Stimulated activated CD8-positive, alpha-beta memory T cell treated with anti-CD3 and anti-CD28 coated beads, Interleukin-7, amount 100 ng/mL, for 48 hours (primary cell): ENCODE measurements at regions not wholly inside any gene's neighbourhood (a gene's known extent, or its start where the extent isn't known, plus 50 kb on each side); places are given as distances from the start of the nearest gene placed in this dataset.
"Not testable (repeated sequence)": the region's sequence is repeated elsewhere in the genome, so short reads cannot be mapped to it uniquely, and the experiment has no call there.

Experiments
- DNase-seq, 2 donors: peaks; one replicate each; pipeline ENCODE4 v3.0.0-alpha.2; 2020; ENCODE audit warnings: low read depth in 1 of 2; ENCODE audit errors: extremely low read depth in 1 of 2

DNA sequence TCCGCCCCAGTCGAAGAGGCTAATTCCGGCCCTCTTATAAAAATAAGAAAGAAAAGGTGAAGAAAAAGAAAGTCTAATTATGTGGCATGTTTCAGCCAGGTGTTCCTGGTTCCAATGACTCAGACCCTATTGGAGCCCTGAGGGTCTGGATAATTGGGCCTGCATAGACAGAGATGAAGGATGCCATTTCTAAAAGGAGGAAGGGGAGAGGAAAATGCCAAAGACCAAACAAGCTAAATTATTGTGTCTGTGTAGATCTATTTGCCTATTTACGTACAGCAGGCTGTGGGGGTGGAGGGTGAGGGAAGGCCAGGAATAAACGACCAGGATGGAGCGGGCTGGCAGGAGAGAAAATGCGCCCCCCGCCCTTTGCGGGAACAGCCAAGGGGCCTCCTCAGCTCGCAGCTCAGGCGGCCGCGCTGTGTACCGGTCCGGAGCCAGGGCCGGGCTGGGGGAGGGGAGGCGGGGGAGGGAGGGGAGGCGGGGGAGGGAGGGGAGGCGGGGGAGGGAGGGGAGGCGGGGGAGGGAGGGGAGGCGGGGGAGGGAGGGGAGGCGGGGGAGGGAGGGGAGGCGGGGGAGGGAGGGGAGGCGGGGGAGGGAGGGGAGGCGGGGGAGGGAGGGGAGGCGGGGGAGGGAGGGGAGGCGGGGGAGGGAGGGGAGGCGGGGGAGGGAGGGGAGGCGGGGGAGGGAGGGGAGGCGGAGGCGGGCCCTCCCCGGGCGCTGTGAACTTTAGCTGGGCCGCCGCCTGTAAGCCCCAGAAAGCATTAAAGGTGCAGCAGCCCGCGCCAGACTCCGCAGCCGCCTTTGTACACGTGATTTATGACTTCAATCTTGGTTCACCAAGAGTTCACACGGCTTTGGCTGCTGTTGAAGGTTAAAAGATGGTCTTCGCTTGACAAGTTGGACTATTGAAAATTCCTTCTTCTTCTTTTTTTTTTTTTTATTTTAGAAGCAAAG, 113.0 kb upstream of the FOXD4L5 start:
- not testable (repeated sequence) for DNase-seq

GRCh38 chr9:65397226-65397625, 112.2 kb upstream of the FOXD4L5 start:
- DNase-seq: not testable (repeated sequence)

GRCh38 chr9:65396601-65397000, 111.6 kb upstream of the FOXD4L5 start:
- not testable (repeated sequence) for DNase-seq

DNA sequence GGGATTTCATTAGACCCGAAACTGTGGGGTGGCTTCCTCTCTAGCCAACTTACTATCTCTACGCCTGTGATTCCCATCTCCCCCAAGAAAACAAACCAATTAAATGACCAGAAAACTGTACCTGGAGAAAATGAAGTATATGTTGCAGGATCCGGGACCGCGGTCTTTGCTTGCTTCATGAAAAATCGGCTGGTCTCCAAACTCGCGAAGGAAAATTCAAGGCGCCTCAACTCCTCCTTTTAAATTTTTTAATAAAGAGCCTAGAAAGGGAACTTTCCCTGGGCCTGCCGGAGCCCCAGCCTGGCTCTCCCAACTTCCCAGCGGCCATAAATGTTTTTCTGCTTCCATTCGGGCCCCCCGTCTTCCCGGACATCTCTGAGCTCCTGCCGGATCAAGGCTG, 110.8 kb upstream of the FOXD4L5 start:
- DNase-seq: not testable (repeated sequence)

DNA sequence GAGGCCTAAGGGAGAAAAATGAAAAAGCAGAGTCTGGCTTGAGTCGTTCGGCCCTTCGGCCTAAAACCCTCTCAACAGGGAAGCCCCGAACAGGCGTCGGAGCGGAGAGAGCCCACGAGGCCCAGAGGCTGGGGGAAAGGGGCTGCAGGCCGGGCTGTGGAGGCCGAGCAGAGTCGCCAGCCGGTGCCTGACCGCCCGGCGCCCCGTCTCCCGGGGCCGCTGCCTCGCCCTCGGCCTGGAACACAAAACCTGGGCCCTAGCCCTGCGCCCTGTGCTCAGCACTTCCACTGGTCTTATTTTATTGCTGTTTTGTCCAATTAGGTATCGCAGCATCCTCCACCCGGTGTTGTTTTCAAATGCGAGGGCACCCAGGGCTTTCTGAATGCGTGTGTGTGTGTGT, 110.1 kb upstream of the FOXD4L5 start:
- DNase-seq: not testable (repeated sequence)

DNA sequence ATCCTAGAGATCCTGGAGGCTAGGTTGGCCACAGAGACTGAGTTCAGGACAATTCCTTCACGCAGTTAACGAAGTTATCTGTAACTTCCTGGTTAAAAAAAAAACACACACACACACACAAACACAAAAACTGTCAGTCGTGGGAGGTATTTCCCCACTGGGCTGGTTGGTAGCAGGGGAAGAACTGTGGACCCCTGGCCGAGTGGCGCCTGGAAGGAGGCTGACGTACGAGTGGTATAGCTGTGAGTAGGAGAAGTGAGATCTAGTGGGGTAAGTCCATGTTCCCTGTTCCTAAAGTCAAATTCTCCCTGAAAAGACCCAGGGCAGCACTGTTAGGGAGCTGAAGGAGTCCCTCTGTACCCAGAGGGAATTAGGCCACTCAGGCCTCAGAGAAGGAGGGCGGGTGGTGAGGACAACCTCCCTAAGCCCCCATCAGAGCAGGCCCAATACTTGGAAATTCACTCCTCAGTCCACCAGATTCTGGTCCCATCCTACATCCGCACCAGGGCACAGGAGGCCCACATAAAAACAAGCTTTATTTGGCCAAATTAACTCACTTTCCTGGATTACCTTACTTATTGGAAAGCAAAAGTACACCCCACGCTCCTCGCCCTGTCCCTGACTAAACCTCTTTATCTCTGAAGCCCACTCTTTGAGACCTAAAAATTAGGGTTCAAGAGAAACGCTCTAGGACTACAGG, 108.3 kb upstream of the FOXD4L5 start:
- not testable (repeated sequence) for DNase-seq

- not testable (repeated sequence) for DNase-seq
These were observed 107.6 kb upstream of the FOXD4L5 start for GRCh38 chr9:65392611-65393010.

DNA sequence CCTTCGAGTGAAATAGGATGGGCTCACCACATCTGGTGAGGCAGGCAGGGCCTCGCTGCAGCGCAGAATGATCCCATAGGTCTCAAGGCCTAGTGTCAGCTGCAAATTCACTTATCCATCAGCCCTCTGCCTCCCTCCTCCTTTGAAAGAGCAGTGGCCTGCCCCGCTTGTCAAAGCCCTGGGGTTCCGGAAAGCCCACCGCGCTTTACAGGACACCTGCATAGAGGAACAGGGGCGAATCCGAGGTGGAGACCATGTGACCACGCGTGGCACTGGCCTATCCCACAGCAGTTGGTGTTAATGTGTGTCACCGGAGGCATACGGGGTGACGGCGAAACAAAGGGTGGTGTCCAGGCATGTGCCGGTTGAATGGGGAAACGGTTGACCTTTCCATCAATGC, 104.7 kb upstream of the FOXD4L5 start:
- DNase-seq: not testable (repeated sequence)

- not testable (repeated sequence) for DNase-seq
These were observed 104.2 kb upstream of the FOXD4L5 start for GRCh38 chr9:65389216-65389615.

GRCh38 chr9:65386699-65387098, 101.7 kb upstream of the FOXD4L5 start:
- peak; percentile 46 to 59 for DNase-seq

DNA sequence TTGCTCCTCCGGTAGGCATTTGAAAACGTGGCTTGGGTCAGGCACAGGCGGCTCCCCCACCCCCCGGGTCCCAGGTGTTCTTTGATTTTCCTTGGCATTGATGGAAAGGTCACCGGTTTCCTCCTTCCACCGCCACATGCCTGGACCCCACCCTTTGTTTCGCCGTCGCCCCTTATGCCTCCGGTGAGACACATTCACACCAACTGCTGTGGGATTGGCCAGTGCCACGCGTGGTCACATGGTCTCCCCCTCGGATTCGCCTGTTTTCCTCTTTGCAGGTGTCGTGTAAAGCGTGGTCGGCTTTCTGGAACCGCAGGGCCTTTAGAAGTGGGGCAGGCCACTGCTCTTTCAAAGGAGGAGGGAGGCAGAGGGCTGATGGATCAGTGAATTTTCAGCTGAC, 101.2 kb upstream of the FOXD4L5 start:
- DNase-seq: not testable (repeated sequence)

- not testable (repeated sequence) for DNase-seq
These were observed 100.6 kb upstream of the FOXD4L5 start for GRCh38 chr9:65385655-65386024.

- not testable (repeated sequence) for DNase-seq
These were observed 100.0 kb upstream of the FOXD4L5 start for GRCh38 chr9:65384759-65385654.

DNA sequence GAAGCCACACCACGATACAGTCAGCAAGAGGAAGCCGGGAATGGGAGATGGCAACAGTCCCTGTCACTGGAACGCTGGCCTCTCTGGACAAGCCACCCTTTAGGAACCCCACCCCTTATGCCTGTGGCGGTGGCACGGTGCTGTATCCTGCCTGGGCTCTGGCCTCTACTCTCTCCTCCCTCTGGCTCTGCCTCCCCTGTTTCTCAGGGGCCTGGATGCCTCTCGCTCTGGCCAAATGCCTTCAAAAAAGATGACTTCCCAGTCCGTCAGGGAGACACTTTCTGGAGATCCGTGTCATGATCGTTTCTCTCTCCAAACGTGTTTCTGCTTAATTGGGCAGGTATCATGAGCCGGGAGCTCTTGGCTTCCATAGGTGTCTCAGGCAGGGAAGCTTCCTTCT, 99.1 kb upstream of the FOXD4L5 start:
- not testable (repeated sequence) for DNase-seq

DNA sequence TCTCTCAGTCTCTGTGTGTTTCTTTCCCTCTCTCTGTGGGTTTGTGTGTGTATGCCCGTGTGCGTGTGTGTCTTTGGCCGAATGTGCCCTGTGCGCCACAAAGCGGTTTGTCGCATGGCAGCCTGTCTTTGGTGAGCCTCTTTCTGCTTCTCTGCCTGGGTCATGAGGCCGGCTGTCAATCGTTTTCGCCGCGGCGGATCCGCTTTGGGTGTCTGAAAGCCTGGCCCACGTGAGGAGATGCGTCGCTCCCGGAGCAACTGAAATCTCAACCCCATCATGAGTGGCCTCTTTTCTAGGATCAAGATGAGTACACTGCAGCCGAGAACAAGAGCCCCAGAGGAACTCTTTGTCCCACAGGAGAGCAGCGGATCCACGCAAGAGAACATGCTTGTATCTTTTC, 98.6 kb upstream of the FOXD4L5 start:
- not testable (repeated sequence) for DNase-seq

DNA sequence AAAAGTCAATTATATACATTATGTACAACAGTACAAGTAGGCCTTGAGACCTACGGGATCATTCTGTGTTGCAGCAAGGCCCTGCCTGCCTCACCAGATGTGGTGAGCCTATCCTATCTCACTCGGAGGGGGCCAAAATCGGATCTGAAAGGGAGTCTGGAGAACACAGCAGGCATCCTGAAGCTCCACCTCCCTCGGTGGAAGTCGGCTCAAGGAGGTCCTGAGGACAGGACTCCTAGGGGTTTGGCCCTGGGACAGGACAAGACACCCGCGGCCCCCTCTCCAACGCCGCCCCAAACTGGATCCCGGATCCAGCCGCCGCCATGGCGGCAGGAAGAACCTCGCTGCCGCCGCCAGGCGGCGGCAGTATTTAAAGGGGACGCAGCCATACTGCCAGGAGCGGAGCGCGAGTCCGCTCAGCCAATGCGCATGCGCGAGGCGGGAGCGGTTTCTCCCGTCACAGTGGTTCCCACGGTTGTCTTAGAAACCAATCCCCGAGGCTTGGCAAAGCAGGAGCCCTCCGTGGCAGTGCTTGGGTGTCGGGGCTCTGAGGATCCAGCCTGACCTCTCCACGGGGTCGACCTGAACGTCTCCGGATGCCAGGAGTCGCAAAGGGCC, 97.8 kb upstream of the FOXD4L5 start:
- DNase-seq: not testable (repeated sequence)
